DMS53 treated with DMSO at 0.1 percent for 48 hours (cell line): ENCODE measurements at regions not wholly inside any gene's neighbourhood (a gene's known extent, or its start where the extent isn't known, plus 50 kb on each side); places are given as distances from the start of the nearest gene placed in this dataset.
A peak's percentile ranks its signal among the peaks of the same experiment; 100 is the strongest.

Experiments
- DNase-seq: peaks from one replicate; lab custom pipeline; 2025; ENCODE audit not compliant: unreplicated experiment; lab: John Stamatoyannopoulos, UW

DNA sequence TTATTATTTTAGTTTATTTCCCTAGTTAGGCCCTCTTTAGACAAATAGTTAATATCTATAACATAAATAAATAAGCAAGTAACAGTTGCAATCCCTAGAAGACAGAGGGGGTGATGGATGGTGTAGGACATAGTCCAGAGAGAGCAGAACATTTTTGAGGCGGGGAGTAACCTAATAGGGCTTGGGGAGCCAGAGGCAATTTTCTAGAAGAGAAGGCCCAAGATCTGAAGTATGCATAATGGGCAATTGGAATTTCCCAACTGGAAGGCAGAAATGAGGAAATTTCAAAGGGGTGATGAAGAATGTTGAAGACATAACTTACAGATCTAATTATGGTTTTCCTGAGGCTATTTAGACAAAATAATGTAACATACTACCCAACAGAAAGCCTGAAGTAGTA, 525.7 kb downstream of the TUSC7 start:
- no peak for DNase-seq

GRCh38 chr3:117238806-117239205, 529.2 kb downstream of the TUSC7 start:
- peak; percentile 60 for DNase-seq

- DNase-seq, result no peak
Observed at GRCh38 chr3:117243657-117244056, 534.1 kb downstream of the TUSC7 start.

- DNase-seq, result no peak
Observed at GRCh38 chr3:117246771-117247555, 537.4 kb downstream of the TUSC7 start.

GRCh38 chr3:117248153-117248552, 538.6 kb downstream of the TUSC7 start:
- no peak for DNase-seq

DNA sequence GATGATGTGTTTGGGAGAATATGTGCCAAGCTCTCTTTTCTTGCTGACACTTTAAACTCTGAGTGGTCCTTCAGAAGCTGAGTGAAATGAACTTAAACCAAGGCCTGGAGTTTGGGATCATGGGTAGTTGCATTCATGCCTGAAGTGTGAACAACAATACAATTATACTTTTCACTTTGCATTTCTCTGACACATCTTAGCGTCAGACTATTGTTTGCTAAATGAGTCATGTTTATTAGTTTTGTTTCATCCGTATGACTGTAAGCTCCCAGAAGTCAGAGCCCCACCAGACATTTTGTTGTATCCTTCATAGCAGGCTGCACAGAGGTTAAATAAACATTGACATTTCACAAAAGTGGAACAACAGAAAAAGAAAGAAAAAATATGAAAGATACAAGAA, 542.6 kb downstream of the TUSC7 start:
- peak; percentile 93 for DNase-seq

DNA sequence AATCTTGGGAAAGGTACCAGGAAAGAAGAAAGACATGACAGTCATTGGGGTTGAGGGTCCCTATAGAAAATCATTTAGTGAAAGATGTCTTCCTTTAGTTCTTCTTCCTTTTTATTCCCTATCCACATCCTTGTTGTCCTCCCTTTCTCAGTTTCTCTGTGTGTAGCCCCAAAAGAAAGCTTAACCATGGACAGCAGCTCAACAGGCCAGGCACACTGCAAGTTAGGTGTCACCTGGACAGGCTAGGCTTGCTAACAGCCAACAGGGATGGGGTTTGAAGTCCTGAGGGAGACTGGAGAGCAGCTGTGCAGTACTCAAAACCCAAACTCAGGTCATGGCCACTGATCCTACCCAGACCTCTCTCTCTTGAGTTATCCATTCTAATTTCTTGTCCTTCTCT, 543.1 kb downstream of the TUSC7 start:
- no peak for DNase-seq

DNA sequence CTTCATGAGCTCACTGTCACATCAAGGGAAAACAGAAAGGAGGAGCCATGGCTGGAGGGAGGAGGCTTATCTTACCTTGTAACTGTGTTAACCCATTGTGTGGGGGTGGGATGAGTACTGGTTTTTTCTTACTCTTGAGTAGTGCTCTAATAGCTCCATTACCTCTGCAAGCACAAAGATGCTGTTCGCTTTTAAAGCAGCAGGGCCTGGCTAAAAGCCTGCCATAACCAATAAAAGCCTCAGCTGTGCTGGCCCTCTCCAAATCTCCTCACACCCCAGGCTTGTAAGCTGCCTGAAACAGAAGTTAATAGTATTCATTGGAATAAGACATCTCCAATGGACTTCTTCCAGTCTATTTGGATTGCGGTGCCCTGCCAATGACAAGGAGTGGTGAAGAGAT, 544.1 kb downstream of the TUSC7 start:
- DNase-seq, result no peak

DNA sequence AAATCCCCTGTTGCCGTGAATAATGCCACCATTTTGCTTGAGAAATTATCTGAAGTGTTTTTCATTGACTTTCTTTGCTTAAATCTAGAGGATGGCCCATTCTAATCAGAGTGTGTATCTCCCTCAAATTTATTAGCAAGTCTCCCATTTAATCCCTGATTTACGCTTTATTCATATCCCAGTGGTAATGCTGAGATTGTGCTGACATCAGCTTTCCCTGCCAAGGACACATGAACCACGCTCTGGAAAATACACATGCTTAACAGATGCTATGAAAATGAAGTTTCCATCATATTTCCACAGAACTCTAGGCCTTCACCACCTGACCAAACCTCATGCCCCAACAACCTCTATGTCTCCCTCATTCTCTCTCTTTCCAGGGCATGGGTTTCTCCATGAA, 545.4 kb downstream of the TUSC7 start:
- no peak for DNase-seq

GRCh38 chr3:117255736-117256135, 546.2 kb downstream of the TUSC7 start:
- DNase-seq, result no peak

DNA sequence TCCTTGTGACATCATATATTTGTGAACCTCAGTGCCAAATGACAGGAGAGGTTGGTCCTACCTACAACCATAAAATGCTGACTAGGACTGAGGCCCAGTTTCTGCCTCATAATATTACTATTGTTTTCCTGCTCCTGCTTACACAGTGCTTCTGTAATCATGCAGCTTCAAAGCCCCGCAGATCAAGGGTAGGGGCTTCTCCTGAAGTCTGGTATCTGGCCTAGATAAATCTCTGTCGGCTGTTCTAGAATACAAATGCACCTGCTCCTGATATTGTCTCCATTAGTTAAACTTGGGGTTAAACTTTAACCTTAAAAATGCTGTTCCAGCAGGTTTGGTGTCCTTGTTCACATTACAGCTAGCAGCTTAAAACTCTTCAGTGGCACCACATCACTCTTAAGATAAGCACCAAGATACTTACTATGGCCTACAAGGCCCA, 552.4 kb downstream of the TUSC7 start:
- peak; percentile 56 for DNase-seq

DNA sequence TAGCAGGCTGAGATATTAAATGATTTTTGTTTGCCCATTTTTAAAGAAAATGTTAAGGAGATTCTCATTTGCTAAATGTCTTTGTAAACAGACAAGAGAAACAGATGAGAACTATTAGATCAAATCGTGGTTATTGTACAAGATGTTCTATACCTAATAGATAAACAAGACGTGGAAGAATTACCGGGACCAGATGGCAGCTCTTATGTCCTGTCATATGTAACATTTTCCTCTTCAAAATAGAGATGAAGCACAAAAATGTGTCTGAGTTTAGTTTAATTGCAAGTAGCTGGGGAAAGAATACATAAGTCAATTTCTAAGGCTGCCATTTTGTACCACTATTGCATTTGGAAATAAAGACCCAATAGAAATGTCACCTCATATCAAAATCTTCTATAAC, 553.7 kb downstream of the TUSC7 start:
- DNase-seq, result no peak

GRCh38 chr3:117263745-117264144, 554.2 kb downstream of the TUSC7 start:
- peak; percentile 18 for DNase-seq

DNA sequence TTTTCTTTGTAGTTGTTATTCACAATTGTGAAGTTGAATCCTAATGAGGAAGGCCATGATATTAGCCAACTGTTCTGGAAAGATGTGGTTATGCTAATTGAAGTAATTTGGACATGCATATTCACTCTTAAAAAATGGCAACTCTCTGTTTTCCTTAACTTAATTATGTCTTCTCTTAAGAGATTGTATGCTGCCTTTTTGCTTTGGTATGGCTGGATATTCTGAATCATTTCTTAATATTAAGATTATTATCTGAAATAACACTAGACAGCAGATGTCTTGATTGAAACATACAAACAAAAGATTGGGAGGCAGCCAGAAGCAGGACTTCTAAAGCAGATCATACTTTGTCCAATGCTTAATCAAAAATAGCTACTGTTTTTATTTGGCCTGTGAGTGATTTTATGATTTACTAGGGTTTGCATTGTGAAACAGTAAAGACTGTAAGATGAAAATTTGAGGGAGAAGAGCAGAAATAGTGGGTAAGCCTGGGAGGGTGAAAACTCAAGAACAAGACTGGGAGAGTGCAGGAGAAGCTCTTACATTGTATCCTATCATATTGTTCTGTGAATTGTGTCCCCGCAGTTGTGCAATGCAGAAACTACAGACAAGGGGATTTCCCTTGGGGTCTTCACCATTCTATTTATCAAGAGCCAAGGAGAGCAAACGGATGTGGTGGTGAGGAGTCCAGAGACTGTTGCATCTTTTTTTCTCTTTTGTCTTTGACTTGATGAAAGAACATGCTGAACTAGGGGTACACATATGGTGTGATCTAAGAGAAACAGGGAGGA, 554.8 kb downstream of the TUSC7 start:
- no peak for DNase-seq

DNA sequence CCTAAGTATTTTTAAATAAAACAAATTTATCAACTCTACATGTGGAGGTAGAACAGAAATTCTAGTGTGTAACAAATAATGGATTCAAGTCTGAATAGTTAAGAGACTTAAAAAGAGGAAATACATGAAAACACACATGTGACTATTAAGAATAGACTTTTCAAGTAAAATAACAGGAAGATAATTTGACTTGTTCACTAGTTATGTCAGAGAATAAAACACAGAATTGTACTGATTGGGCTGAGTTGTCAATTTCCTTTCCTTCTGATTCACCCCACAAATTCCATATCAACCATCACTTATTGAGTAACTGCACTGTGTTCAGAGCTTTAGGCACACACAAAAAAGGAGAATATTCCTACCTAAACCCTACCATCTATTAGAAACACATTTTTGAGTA, 557.2 kb downstream of the TUSC7 start:
- DNase-seq, result no peak

DNA sequence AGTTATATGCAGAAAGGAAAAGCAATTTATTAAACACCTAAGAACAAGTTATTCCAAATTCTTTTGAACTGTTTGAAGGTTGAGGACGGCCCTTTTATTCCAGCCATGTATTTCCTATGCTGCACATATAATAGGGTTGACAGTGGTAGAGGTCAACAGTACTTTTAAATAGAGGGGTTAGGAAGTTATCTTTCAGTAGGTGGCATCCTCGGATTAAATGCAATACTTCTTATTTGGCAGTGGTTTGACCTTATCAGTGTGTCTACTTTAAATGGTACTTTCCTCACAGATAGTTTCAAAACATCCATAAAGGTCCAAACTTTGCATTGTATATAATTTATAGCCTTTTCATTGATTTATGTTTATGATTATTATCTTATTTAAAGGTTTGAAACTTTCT, 558.7 kb downstream of the TUSC7 start:
- DNase-seq, result no peak

- DNase-seq, result no peak
Observed at GRCh38 chr3:117272274-117272673, 562.7 kb downstream of the TUSC7 start.

- no peak for DNase-seq
Observed at GRCh38 chr3:117272876-117273523, 563.4 kb downstream of the TUSC7 start.

DNA sequence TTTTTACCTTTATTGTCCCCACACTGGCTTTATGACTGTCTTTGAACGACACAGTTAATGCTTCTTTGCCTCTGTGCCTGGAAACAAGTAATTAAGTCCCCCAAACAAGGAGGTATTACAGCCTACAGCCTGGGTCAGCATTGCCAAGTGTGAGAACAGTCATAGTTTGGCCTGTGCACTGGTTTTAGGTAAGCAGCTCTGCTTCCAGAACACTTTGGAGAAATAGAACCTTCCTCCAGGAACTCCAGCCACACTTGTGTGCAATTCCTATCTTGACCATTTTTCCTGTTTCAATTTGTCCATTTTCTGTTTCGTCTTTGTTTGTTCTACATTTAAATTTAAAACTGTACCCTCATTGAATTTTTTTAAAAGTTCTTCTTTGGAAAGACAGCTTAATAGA, 568.2 kb downstream of the TUSC7 start:
- DNase-seq, result no peak

DNA sequence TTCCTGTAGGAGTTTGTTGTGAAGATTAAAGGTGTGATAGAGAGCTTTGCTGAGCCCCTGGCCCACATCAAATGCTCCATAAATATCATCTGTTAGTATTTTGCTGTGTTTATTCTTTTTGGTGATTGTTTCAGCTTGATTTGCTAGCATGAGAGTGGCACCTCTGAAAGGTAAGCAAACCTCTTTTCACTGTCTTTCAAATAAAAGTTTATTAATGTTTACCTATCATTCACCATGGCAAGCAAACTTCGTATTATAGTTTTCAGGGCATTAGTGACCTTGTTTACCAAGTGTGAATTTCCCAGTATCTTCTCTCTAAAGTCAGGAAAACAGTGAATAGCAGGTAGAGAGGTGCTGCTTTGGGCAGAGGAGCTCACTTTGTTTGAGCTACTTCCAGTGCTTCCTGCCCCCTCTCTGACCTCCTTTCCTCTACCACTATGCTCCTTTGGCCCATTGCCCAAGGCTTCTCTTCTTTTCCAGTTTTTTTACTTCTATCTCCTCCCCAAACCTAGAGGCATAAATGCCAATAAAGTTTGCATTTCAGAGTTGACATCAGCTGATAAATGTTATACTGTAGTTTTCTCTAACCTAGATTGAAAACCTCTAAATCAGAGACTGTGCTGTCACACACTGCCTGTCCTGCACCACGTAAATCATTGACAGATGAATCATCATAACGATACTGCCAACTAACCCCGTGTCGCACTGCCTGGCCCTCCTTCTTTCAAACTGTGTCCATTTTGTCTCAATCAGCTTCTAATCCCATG, 569.0 kb downstream of the TUSC7 start:
- peak; percentile 77 for DNase-seq

DNA sequence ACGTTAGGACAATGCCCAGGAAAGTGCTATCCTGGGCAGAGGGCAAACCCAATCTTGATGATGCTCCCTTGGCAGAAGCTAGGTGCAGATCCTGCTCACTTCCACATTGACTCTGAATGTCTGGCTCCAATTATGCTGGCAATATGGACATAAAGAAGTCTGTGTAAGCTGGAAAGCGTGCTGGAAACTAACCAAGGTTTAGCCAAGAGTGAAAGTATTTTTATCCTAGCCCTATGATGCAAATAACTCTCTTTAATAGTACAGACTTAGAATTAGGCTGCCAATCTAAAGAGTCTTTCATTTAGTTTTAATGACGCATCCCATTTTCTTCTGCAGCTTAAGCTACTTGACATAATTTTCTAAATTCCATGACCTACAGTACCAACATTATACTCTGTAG, 571.8 kb downstream of the TUSC7 start:
- DNase-seq, result no peak
